HL-60 (cell line): ENCODE measurements at regions not wholly inside any gene's neighbourhood (a gene's known extent, or its start where the extent isn't known, plus 50 kb on each side); places are given as distances from the start of the nearest gene placed in this dataset.

Experiments
- DNase-seq, 2 experiments: peaks; one replicate each; pipeline ENCODE4 v3.0.0-alpha.2; 2010 to 2020; ENCODE audit warnings: low read depth in 1 of 2, low spot score in 1 of 2
- H3K27ac ChIP-seq: fragments of 250-450 bp; sonication (Bioruptor Pico); replicated peaks from 2 replicates; pipeline ENCODE4 v1.5.1; 2020; ENCODE audit warnings: mild to moderate bottlenecking, moderate library complexity
- H3K27me3 ChIP-seq: fragments of 250-450 bp; sonication (Bioruptor Pico); 2 replicates; pipeline ENCODE4 v1.5.1; 2021; ENCODE audit warnings: mild to moderate bottlenecking, moderate library complexity; ENCODE audit not compliant: insufficient read depth, poor library complexity, severe bottlenecking
- H3K4me3 ChIP-seq: replicated peaks from 2 replicates; pipeline ENCODE4 v1.5.1; 2011; ENCODE audit warnings: mild to moderate bottlenecking, control low read depth, low read length; ENCODE audit not compliant: insufficient read depth
- CTCF ChIP-seq: IDR thresholded peaks from one replicate; pipeline ENCODE4 v1.5.1; 2011; ENCODE audit warnings: low read length, control low read depth, inconsistent platforms; ENCODE audit not compliant: insufficient read depth
- GABPA ChIP-seq: IDR thresholded peaks from 2 replicates; pipeline ENCODE4 v1.6.1; 2012; ENCODE audit warnings: low read depth
- POLR2AphosphoS5 ChIP-seq: IDR thresholded peaks from 2 replicates; pipeline ENCODE4 v1.6.1; 2012; ENCODE audit warnings: low read depth
- REST ChIP-seq: IDR thresholded peaks from 2 replicates; pipeline ENCODE4 v1.6.1; 2012; ENCODE audit warnings: low read depth; ENCODE audit not compliant: insufficient replicate concordance
- SPI1 ChIP-seq: IDR thresholded peaks from 2 replicates; pipeline ENCODE4 v1.6.1; 2012; ENCODE audit warnings: low read depth, mild to moderate bottlenecking, borderline replicate concordance

- Histone ChIP-seq H3K27me3 (no peaks in the 10 kb centered on the region), H3K27ac (no peak overlapping the region), H3K4me3 (no peak overlapping the region)
- TF ChIP-seq GABPA (no peak), POLR2AphosphoS5 (no peak), SPI1 (no peak; the same call in 1 of the 2 replicates), CTCF (no peak), REST (no peak)
- DNase-seq: no peak
Observed at GRCh38 chr10:61280303-61280702, 172.9 kb downstream of the TMEM26 start.

GRCh38 chr10:61279400-61279799 lies 173.8 kb downstream of the TMEM26 start:
- no peaks in the 10 kb centered on the region for H3K27me3 ChIP-seq
- DNase-seq: no peak
- TF ChIP-seq GABPA (no peak), CTCF (no peak), SPI1 (no peak), POLR2AphosphoS5 (no peak), REST (no peak)
- no peak overlapping the region for H3K4me3 ChIP-seq
- no peak overlapping the region for H3K27ac ChIP-seq

- TF ChIP-seq POLR2AphosphoS5 (no peak), REST (no peak), SPI1 (no peak), CTCF (no peak), GABPA (no peak)
- H3K4me3 ChIP-seq: no peak overlapping the region
- H3K27ac ChIP-seq: no peak overlapping the region
- H3K27me3 ChIP-seq: no peaks in the 10 kb centered on the region
- no peak for DNase-seq
Observed at GRCh38 chr10:61278556-61278955, 174.6 kb downstream of the TMEM26 start.
